Large intestine (tissue), 3 donors: ENCODE measurements at regions not wholly inside any gene's neighbourhood (a gene's known extent, or its start where the extent isn't known, plus 50 kb on each side); places are given as distances from the start of the nearest gene placed in this dataset.

Source experiments
- DNase-seq, 2 donors: peaks; one replicate each; pipeline versions ENCODE4 v3.0.0 to v3.0.0-alpha.2; 2013
- H3K27ac ChIP-seq: one replicate; pipeline ENCODE4 v1.5.1; 2013; ENCODE audit warnings: low read length
- H3K27me3 ChIP-seq: 2 replicates; pipeline ENCODE4 v1.6.1; 2013; ENCODE audit warnings: low read length; ENCODE audit not compliant: control insufficient read depth, insufficient read depth
- H3K36me3 ChIP-seq: 2 replicates; pipeline ENCODE4 v1.6.1; 2013; ENCODE audit warnings: low read length; ENCODE audit not compliant: control insufficient read depth, insufficient read depth
- H3K4me1 ChIP-seq: one replicate; pipeline ENCODE4 v1.6.1; 2013; ENCODE audit warnings: low read length; ENCODE audit not compliant: control insufficient read depth, insufficient read depth
- H3K4me3 ChIP-seq: one replicate; pipeline ENCODE4 v1.5.1; 2013; ENCODE audit warnings: low read length
- H3K9me3 ChIP-seq: one replicate; pipeline ENCODE4 v1.6.1; 2013; ENCODE audit warnings: mild to moderate bottlenecking, low read depth, low read length, moderate library complexity; ENCODE audit not compliant: control insufficient read depth
- WGBS: methylation state at CpG from one replicate; pipeline ENCODE4 v1.1.5; 2013; ENCODE audit warnings: low lambda C conversion rate; ENCODE audit not compliant: insufficient coverage; 5-methylcytosine and 5-hydroxymethylcytosine counted together

- no peak overlapping the region for H3K27ac ChIP-seq
- no peak for DNase-seq
- H3K9me3 ChIP-seq: no peaks in the 10 kb centered on the region
- H3K27me3 ChIP-seq: no peaks in the 10 kb centered on the region
- H3K4me3 ChIP-seq: no peak overlapping the region
- no peaks in the 10 kb centered on the region for H3K36me3 ChIP-seq
- 100% methylated on average over 1 of the region's 4 CpGs for WGBS
- peaks cover 10% of the 10 kb centered on the region for H3K4me1 ChIP-seq
Measured at GRCh38 chr10:3487228-3487627, 297.8 kb downstream of the KLF6 start.

GRCh38 chr10:3486346-3487065 lies 298.5 kb downstream of the KLF6 start:
- H3K27ac ChIP-seq: no peak overlapping the region
- H3K4me1 ChIP-seq: peaks cover 10% of the 10 kb centered on the region
- no peak overlapping the region for H3K4me3 ChIP-seq
- no peaks in the 10 kb centered on the region for H3K36me3 ChIP-seq
- no peaks in the 10 kb centered on the region for H3K27me3 ChIP-seq
- peak; percentile 75 to 80 for DNase-seq
- WGBS: no CpG with 5 or more reads among the region's 12 CpGs
- no peaks in the 10 kb centered on the region for H3K9me3 ChIP-seq

- WGBS: 80% methylated on average over 5 of the region's 15 CpGs
- Histone ChIP-seq H3K9me3 (no peaks in the 10 kb centered on the region), H3K27ac (no peak overlapping the region), H3K27me3 (no peaks in the 10 kb centered on the region), H3K4me1 (peaks cover 17% of the 10 kb centered on the region), H3K36me3 (no peaks in the 10 kb centered on the region), H3K4me3 (no peak overlapping the region)
- DNase-seq: no peak
Measured at GRCh38 chr10:3485057-3485686, 299.8 kb downstream of the KLF6 start.

GRCh38 chr10:3484306-3485056 lies 300.5 kb downstream of the KLF6 start:
- no CpG with 5 or more reads among the region's 18 CpGs for WGBS
- H3K36me3 ChIP-seq: no peaks in the 10 kb centered on the region
- H3K9me3 ChIP-seq: no peaks in the 10 kb centered on the region
- H3K27me3 ChIP-seq: no peaks in the 10 kb centered on the region
- H3K27ac ChIP-seq: no peak overlapping the region
- H3K4me3 ChIP-seq: no peak overlapping the region
- peak in 1 of 2 donors; percentile 20 for DNase-seq
- H3K4me1 ChIP-seq: peaks cover 17% of the 10 kb centered on the region

- WGBS: no CpG with 5 or more reads among the region's 17 CpGs
- Histone ChIP-seq H3K4me3 (no peak overlapping the region), H3K27ac (peak overlapping the region; percentile 30), H3K4me1 (peaks cover 17% of the 10 kb centered on the region), H3K27me3 (no peaks in the 10 kb centered on the region), H3K9me3 (no peaks in the 10 kb centered on the region), H3K36me3 (no peaks in the 10 kb centered on the region)
- peak; percentile 80 to 88 for DNase-seq
Measured at GRCh38 chr10:3482200-3482993, 302.6 kb downstream of the KLF6 start.

GRCh38 chr10:3481496-3481895 lies 303.5 kb downstream of the KLF6 start:
- Histone ChIP-seq H3K9me3 (no peaks in the 10 kb centered on the region), H3K4me3 (no peak overlapping the region), H3K4me1 (peaks cover 12% of the 10 kb centered on the region), H3K27ac (no peak overlapping the region), H3K36me3 (no peaks in the 10 kb centered on the region), H3K27me3 (no peaks in the 10 kb centered on the region)
- no peak for DNase-seq
- 83% methylated on average over 1 of the region's 8 CpGs for WGBS

GRCh38 chr10:3480990-3481315 lies 304.1 kb downstream of the KLF6 start:
- H3K27me3 ChIP-seq: peaks cover 2% of the 10 kb centered on the region
- H3K27ac ChIP-seq: peak overlapping the region; percentile 53
- peak; percentile 54 to 68 for DNase-seq
- peaks cover 12% of the 10 kb centered on the region for H3K4me1 ChIP-seq
- H3K4me3 ChIP-seq: no peak overlapping the region
- no peaks in the 10 kb centered on the region for H3K36me3 ChIP-seq
- no peaks in the 10 kb centered on the region for H3K9me3 ChIP-seq

GRCh38 chr10:3480281-3480989 lies 304.6 kb downstream of the KLF6 start:
- Histone ChIP-seq H3K4me1 (peaks cover 12% of the 10 kb centered on the region), H3K36me3 (no peaks in the 10 kb centered on the region), H3K9me3 (no peaks in the 10 kb centered on the region), H3K4me3 (no peak overlapping the region), H3K27ac (peak overlapping the region; percentile 53), H3K27me3 (peaks cover 2% of the 10 kb centered on the region)
- DNase-seq: no peak
- WGBS: no CpG with 5 or more reads among the region's 8 CpGs

DNA sequence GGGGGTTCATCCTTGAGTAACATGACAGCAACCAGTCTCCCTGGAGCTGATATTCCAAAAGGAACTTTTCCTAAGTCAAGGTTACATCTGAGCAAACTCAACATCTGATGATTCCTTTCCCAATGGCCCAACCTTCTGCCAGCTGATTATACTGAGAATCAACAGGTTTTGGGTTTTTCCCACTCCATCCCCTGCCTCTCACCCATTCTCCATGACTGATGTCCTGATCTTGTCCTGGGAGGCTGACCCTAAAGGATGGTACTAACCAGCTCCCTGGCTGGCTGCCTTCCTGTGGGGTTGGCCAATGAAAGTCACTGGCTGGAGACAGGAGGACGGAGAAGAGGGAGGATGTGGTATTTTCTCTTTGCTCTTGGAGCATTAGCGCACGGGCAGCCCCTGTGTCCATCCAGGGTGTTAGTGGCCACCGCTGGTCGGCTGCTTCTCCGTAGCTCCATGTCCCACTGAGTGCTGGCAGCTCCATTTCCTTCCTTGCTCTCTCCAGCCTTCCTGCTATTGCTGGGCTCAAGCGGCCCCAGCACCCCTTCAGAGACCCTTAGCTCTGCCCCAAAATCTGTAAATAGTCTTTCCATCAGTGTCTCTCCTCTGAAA lies 306.2 kb upstream of the PITRM1 start:
- H3K9me3 ChIP-seq: no peaks in the 10 kb centered on the region
- H3K4me3 ChIP-seq: no peak overlapping the region
- H3K27me3 ChIP-seq: peaks cover 2% of the 10 kb centered on the region
- H3K27ac ChIP-seq: no peak overlapping the region
- DNase-seq: no peak
- WGBS: 100% methylated on average over 1 of the region's 7 CpGs
- peaks cover 12% of the 10 kb centered on the region for H3K4me1 ChIP-seq
- H3K36me3 ChIP-seq: no peaks in the 10 kb centered on the region
